ENCODE measurements at regions not wholly inside any gene's neighbourhood (a gene's known extent, or its start where the extent isn't known, plus 50 kb on each side); places are given as distances from the start of the nearest gene placed in this dataset.

GRCh38 chr10:75304741-75305390 is 69.1 kb upstream of the COMTD1 start:
- Mint-ChIP-seq H3K27ac (ENCODE audit: unreplicated experiment) (no peak overlapping the region), H3K27me3 (ENCODE audit: unreplicated experiment) (no peaks in the 10 kb centered on the region), H3K4me3 (ENCODE audit: unreplicated experiment) (no peak overlapping the region), H3K36me3 (ENCODE audit: unreplicated experiment) (peaks cover 2% of the 10 kb centered on the region), H3K4me1 (ENCODE audit: unreplicated experiment) (peaks cover 15% of the 10 kb centered on the region), H3K9me3 (ENCODE audit: unreplicated experiment) (peaks cover 25% of the 10 kb centered on the region)
- TF ChIP-seq, protein P1, sequence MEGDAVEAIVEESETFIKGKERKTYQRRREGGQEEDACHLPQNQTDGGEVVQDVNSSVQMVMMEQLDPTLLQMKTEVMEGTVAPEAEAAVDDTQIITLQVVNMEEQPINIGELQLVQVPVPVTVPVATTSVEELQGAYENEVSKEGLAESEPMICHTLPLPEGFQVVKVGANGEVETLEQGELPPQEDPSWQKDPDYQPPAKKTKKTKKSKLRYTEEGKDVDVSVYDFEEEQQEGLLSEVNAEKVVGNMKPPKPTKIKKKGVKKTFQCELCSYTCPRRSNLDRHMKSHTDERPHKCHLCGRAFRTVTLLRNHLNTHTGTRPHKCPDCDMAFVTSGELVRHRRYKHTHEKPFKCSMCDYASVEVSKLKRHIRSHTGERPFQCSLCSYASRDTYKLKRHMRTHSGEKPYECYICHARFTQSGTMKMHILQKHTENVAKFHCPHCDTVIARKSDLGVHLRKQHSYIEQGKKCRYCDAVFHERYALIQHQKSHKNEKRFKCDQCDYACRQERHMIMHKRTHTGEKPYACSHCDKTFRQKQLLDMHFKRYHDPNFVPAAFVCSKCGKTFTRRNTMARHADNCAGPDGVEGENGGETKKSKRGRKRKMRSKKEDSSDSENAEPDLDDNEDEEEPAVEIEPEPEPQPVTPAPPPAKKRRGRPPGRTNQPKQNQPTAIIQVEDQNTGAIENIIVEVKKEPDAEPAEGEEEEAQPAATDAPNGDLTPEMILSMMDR (IDR thresholded peaks at IDR 0.05): no peak
- DNase-seq (ENCODE audit: extremely low spot score, unreplicated experiment): no peak

- no peak for DNase-seq (ENCODE audit: extremely low spot score, unreplicated experiment)
- TF ChIP-seq, protein P1 (IDR thresholded peaks at IDR 0.05): no peak
- Mint-ChIP-seq H3K27ac (ENCODE audit: unreplicated experiment) (no peak overlapping the region), H3K9me3 (ENCODE audit: unreplicated experiment) (peaks cover 25% of the 10 kb centered on the region), H3K36me3 (ENCODE audit: unreplicated experiment) (peaks cover 2% of the 10 kb centered on the region), H3K4me3 (ENCODE audit: unreplicated experiment) (no peak overlapping the region), H3K4me1 (ENCODE audit: unreplicated experiment) (peaks cover 15% of the 10 kb centered on the region), H3K27me3 (ENCODE audit: unreplicated experiment) (no peaks in the 10 kb centered on the region)
Observed at GRCh38 chr10:75304313-75304712, 68.6 kb upstream of the COMTD1 start.

DNA sequence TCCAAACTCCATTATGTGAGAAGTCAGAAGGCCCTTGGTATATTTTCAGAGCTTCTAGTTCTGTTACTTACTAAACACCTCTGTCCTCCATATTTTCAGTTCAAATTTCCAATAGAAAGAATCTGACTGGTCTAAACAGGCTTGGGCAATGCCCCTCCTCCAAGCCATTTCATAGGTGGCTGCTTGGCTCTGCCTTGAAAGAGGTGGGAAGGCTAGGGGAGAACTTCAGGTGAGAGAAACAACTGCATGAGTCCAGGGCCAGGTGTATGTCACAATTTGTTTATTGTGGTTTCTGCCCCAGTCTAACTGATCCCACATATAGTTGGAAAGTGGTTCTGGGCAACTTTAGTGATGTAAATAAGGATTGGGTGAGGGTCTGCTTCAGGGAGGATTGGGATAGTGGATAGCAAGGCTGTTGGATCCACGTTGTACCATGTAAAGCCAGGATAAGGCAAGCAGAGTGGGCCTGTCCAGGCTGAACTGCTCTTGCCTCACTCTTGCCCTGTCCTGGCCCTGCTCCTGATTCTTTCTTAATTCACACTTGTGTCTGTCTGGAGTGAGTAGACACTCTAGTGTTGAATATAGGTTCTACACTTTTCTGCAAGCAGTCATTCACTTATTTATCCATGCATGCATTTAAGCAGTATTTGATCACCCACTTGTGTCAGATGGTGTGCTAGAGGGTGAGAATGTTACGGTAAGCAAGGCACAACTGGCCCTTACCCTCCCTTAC is 67.5 kb upstream of the COMTD1 start:
- no peak overlapping the region for H3K4me3 Mint-ChIP-seq (ENCODE audit: unreplicated experiment)
- H3K27ac Mint-ChIP-seq (ENCODE audit: unreplicated experiment): no peak overlapping the region
- H3K36me3 Mint-ChIP-seq (ENCODE audit: unreplicated experiment): no peaks in the 10 kb centered on the region
- TF ChIP-seq, protein P1 (IDR thresholded peaks at IDR 0.05): no peak
- H3K4me1 Mint-ChIP-seq (ENCODE audit: unreplicated experiment): peaks cover 15% of the 10 kb centered on the region
- peaks cover 21% of the 10 kb centered on the region for H3K9me3 Mint-ChIP-seq (ENCODE audit: unreplicated experiment)
- no peaks in the 10 kb centered on the region for H3K27me3 Mint-ChIP-seq (ENCODE audit: unreplicated experiment)
- DNase-seq (ENCODE audit: extremely low spot score, unreplicated experiment): no peak

DNA sequence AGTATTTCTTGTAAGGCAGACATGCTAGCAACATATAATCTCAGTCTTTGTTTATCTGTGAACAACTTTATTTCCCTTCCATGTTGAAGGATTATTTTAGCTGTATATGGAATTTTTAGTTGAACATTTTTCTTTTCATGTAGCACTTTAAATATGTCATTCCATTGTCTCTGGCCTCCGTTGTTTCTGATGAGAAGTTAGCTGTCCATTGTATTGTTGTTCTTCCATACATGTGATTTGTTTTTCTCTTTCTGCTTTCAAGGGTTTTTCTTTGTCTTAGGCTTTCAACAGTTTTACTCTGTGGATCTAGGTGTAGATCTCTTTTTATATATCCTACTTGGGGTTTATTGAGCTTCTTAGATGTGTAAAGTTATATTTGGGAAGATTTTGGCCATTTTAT is 66.3 kb upstream of the COMTD1 start:
- H3K27me3 Mint-ChIP-seq (ENCODE audit: unreplicated experiment): no peaks in the 10 kb centered on the region
- H3K4me1 Mint-ChIP-seq (ENCODE audit: unreplicated experiment): peaks cover 15% of the 10 kb centered on the region
- no peak overlapping the region for H3K27ac Mint-ChIP-seq (ENCODE audit: unreplicated experiment)
- DNase-seq (ENCODE audit: extremely low spot score, unreplicated experiment): no peak
- peaks cover 15% of the 10 kb centered on the region for H3K9me3 Mint-ChIP-seq (ENCODE audit: unreplicated experiment)
- TF ChIP-seq, protein P1 (IDR thresholded peaks at IDR 0.05): no peak
- H3K4me3 Mint-ChIP-seq (ENCODE audit: unreplicated experiment): no peak overlapping the region
- no peaks in the 10 kb centered on the region for H3K36me3 Mint-ChIP-seq (ENCODE audit: unreplicated experiment)

GRCh38 chr10:75297021-75297599 is 61.4 kb upstream of the COMTD1 start:
- Mint-ChIP-seq H3K4me3 (ENCODE audit: unreplicated experiment) (no peak overlapping the region), H3K9me3 (ENCODE audit: unreplicated experiment) (no peaks in the 10 kb centered on the region), H3K27me3 (ENCODE audit: unreplicated experiment) (no peaks in the 10 kb centered on the region), H3K36me3 (ENCODE audit: unreplicated experiment) (no peaks in the 10 kb centered on the region), H3K4me1 (ENCODE audit: unreplicated experiment) (peaks cover 7% of the 10 kb centered on the region), H3K27ac (ENCODE audit: unreplicated experiment) (no peak overlapping the region)
- no peak for DNase-seq (ENCODE audit: extremely low spot score, unreplicated experiment)
- TF ChIP-seq, protein P1 (IDR thresholded peaks at IDR 0.05): no peak

Data from osteocyte (in vitro differentiated cells).